NB4 (cell line): ENCODE measurements at regions not wholly inside any gene's neighbourhood (a gene's known extent, or its start where the extent isn't known, plus 50 kb on each side); places are given as distances from the start of the nearest gene placed in this dataset.

Source experiments
- DNase-seq: peaks from one replicate; pipeline ENCODE4 v3.0.0; 2010; ENCODE audit warnings: low read depth
- H3K4me3 ChIP-seq: one replicate; pipeline ENCODE4 v1.5.1; 2011; ENCODE audit warnings: mild to moderate bottlenecking, low read depth, low read length, moderate library complexity
- MYC ChIP-seq: IDR thresholded peaks from 2 replicates; pipeline ENCODE4 v1.6.1; 2011; ENCODE audit warnings: low read depth, low read length
- POLR2A ChIP-seq: IDR thresholded peaks from 2 replicates; pipeline ENCODE4 v1.6.1; 2011; ENCODE audit warnings: mild to moderate bottlenecking; ENCODE audit not compliant: insufficient read length; ENCODE audit errors: extremely low read depth
- TF ChIP-seq, protein P1 (sequence below): IDR thresholded peaks from 2 replicates; pipeline ENCODE4 v1.6.1; 2011; ENCODE audit warnings: low read depth, low read length
- TF ChIP-seq, protein P2 (sequence below): IDR thresholded peaks from one replicate; pipeline ENCODE4 v1.5.1; 2012; ENCODE audit warnings: low read depth, low read length

DNA sequence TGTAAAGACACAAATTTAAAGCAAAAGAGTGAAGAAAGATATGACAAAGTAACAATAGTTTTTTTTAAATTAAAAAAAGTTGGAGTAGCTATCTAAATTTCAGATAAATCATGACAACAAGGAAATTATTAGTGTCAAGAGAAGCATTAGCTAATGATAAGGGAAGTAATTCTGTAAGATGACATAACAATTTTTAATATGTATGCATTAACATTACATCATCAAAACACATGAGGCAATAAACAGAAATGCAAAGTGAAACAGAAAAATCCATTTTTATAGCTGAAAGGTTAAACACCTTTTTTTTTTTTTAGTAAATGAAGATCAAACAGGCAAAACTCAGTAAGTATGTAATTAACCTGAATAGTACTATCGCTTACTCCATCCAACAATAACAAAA lies 804.9 kb upstream of the PRR20A start:
- H3K4me3 ChIP-seq, result no peak overlapping the region
- DNase-seq, result no peak
- TF ChIP-seq, protein P1, sequence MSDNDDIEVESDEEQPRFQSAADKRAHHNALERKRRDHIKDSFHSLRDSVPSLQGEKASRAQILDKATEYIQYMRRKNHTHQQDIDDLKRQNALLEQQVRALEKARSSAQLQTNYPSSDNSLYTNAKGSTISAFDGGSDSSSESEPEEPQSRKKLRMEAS, result no peak
- TF ChIP-seq, protein P2, sequence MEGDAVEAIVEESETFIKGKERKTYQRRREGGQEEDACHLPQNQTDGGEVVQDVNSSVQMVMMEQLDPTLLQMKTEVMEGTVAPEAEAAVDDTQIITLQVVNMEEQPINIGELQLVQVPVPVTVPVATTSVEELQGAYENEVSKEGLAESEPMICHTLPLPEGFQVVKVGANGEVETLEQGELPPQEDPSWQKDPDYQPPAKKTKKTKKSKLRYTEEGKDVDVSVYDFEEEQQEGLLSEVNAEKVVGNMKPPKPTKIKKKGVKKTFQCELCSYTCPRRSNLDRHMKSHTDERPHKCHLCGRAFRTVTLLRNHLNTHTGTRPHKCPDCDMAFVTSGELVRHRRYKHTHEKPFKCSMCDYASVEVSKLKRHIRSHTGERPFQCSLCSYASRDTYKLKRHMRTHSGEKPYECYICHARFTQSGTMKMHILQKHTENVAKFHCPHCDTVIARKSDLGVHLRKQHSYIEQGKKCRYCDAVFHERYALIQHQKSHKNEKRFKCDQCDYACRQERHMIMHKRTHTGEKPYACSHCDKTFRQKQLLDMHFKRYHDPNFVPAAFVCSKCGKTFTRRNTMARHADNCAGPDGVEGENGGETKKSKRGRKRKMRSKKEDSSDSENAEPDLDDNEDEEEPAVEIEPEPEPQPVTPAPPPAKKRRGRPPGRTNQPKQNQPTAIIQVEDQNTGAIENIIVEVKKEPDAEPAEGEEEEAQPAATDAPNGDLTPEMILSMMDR, result no peak
- TF ChIP-seq MYC, result no peak
- TF ChIP-seq POLR2A, result no peak

DNA sequence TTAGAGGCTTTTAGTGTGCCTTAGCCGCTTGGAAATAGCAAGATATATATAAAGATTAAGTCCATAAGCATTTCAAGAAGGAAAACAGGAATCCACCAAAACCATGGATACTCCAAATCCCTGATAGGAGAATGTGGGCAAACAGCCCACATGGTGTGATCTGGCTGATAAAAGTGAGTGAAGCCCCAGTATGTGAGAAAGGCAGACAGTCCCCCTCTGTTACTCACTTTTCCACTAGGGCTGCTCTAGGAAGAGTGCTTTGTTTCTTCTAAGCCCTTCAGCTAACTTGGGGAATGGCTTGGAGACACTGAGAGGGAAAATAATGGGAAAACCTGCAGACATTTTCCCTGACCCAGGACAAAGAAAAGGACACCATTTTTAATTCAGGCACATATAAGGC lies 802.3 kb upstream of the PRR20A start:
- TF ChIP-seq MYC, result no peak
- no peak for TF ChIP-seq POLR2A
- TF ChIP-seq, protein P2, result no peak
- TF ChIP-seq, protein P1, result no peak

DNA sequence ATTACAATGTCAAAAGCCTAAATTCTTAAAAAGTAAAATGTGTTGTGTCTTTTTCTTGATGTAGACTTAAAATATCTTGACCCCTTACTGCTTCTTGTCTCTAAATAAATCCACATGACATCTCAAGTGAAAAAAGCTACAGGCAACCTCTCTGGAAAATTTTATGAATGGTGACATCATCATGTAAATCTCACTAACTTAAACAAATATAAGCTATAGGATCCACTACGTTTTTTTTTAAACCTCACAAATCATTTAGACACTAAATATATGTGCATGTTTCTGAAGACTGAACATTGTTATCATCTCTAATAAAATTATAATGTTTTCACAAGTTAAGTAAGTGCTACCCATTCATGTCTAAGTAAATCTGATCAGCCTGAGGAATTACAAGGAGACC lies 793.7 kb upstream of the PRR20A start:
- no peak for DNase-seq
- no peak overlapping the region for H3K4me3 ChIP-seq
- TF ChIP-seq MYC (no peak), POLR2A (no peak)
- TF ChIP-seq, protein P1, result no peak
- TF ChIP-seq, protein P2, result no peak

More for the DNA sequence above, 802.3 kb upstream of the PRR20A start:
- H3K4me3 ChIP-seq, result no peak overlapping the region
- DNase-seq, result no peak

- no peak overlapping the region for H3K4me3 ChIP-seq
- TF ChIP-seq, protein P2, result no peak
- TF ChIP-seq MYC, result no peak
- no peak for TF ChIP-seq POLR2A
- TF ChIP-seq, protein P1, result no peak
- no peak for DNase-seq
Measured at GRCh38 chr13:56349866-56350265, 790.9 kb upstream of the PRR20A start.

GRCh38 chr13:56351041-56351440 lies 789.7 kb upstream of the PRR20A start:
- no peak for DNase-seq
- H3K4me3 ChIP-seq, result no peak overlapping the region
- no peak for TF ChIP-seq POLR2A
- TF ChIP-seq, protein P1, result no peak
- TF ChIP-seq MYC, result no peak
- TF ChIP-seq, protein P2, result no peak

- no peak for TF ChIP-seq MYC
- TF ChIP-seq, protein P1, result no peak
- no peak for TF ChIP-seq POLR2A
- TF ChIP-seq, protein P2, result no peak
- no peak for DNase-seq
- no peak overlapping the region for H3K4me3 ChIP-seq
Measured at GRCh38 chr13:56352361-56352760, 788.4 kb upstream of the PRR20A start.
